K562 (cell line): ENCODE measurements at regions not wholly inside any gene's neighbourhood (a gene's known extent, or its start where the extent isn't known, plus 50 kb on each side); places are given as distances from the start of the nearest gene placed in this dataset.

Experiments
- ATAC-seq: fragments of 200-7000 bp; cut with Tn5 transposase; 3 replicates; pipeline ENCODE4 v1.9.1; 2020; ENCODE audit warnings: moderate library complexity
- BruUV-seq: library from RNA; stranded (reverse); fragments of 400-500 nt; replicated peaks from 2 replicates; lab custom pipeline; 2021; lab: Mats Ljungman, UMichigan
- CTCF ChIA-PET: fragments of 300-600 bp; formaldehyde crosslinking; extraction: SDS; loops from one replicate; lab custom pipeline; 2021; ENCODE audit warnings: low intra/inter-chr PET ratio; lab: Yijun Ruan, JAX
- POLR2A ChIA-PET: fragments of 300-600, 350-650 bp; sonication (Branson Sonifier 250); formaldehyde crosslinking; extraction: SDS; loops from one replicate; lab custom pipeline; 2021; ENCODE audit warnings: antibody characterized with exemption, inconsistent platforms; lab: Yijun Ruan, JAX
- DNase-seq, 4 experiments: peaks; one replicate each; pipeline versions ENCODE4 v3.0.0 to v3.0.0-alpha.2; 2011 to 2018; ENCODE audit warnings: low spot score in 3 of 4, mixed read lengths in 3 of 4; ENCODE audit errors: extremely low read depth in 1 of 4
- FAIRE-seq: peaks from 2 replicates; lab custom pipeline; 2011; peaks lifted over from hg19 to GRCh38; lab: Jason Lieb, UNC
- H2AFZ ChIP-seq: 2 replicates; pipeline ENCODE4 v1.6.0; 2011; ENCODE audit warnings: low read depth, low read length, control low read depth, inconsistent platforms
- H3K27ac ChIP-seq: fragments of 200-600 bp; 3 replicates; pipeline ENCODE4 v1.8.0; 2011; ENCODE audit warnings: low read depth, mild to moderate bottlenecking, control low read depth, inconsistent platforms, low read length, moderate library complexity, mixed read lengths; ENCODE audit errors: extremely low read depth
- H3K27me3 ChIP-seq, 2 experiments: fragments of 300-600 bp in 1 of 2; 2 replicates in 1 of 2; 3 replicates in 1 of 2; pipeline versions ENCODE4 v1.6.0 to v1.8.0; 2011; ENCODE audit warnings: inconsistent platforms in 2 of 2, low read length in 2 of 2, mild to moderate bottlenecking in 1 of 2, mixed read lengths in 1 of 2, moderate library complexity in 1 of 2; ENCODE audit not compliant: control insufficient read depth in 2 of 2, insufficient read depth in 2 of 2
- H3K36me3 ChIP-seq: fragments of 300-600 bp; 3 replicates; pipeline ENCODE4 v1.8.0; 2011; ENCODE audit warnings: mild to moderate bottlenecking, low read length, inconsistent platforms; ENCODE audit not compliant: control insufficient read depth, insufficient read depth
- H3K4me1 ChIP-seq, 2 experiments: fragments of 200-600 bp in 1 of 2; replicated peaks in 1 of 2; 2 replicates in 1 of 2; 3 replicates in 1 of 2; pipeline versions ENCODE4 v1.5.1 to v1.8.0; 2011; ENCODE audit warnings: inconsistent platforms in 2 of 2, low read length in 2 of 2, mild to moderate bottlenecking in 1 of 2, mixed read lengths in 1 of 2, moderate library complexity in 1 of 2; ENCODE audit not compliant: control insufficient read depth in 2 of 2, insufficient read depth in 2 of 2
- H3K4me2 ChIP-seq: 2 replicates; pipeline ENCODE4 v1.6.1; 2011; ENCODE audit warnings: low read length, control low read depth, inconsistent platforms, mixed read lengths; ENCODE audit not compliant: insufficient read depth
- H3K4me3 ChIP-seq: fragments of 200-600 bp; sonication (generic), shearing (Covaris generic); 2 replicates; pipeline ENCODE4 v1.5.1; 2016; ENCODE audit warnings: control low read depth, inconsistent platforms
- H3K79me2 ChIP-seq: fragments of 200-600 bp; 3 replicates; pipeline ENCODE4 v1.8.0; 2011; ENCODE audit warnings: low read length, inconsistent platforms; ENCODE audit not compliant: control insufficient read depth, insufficient read depth
- H3K9ac ChIP-seq, 2 experiments: 2 replicates each; pipeline versions ENCODE4 v1.6.0 to v1.6.1; 2011; ENCODE audit warnings: low read depth in 2 of 2, low read length in 2 of 2, control low read depth in 1 of 2, inconsistent platforms in 1 of 2, mild to moderate bottlenecking in 1 of 2, mixed read lengths in 1 of 2; ENCODE audit not compliant: insufficient read depth in 1 of 2
- H3K9me1 ChIP-seq: one replicate; pipeline ENCODE4 v1.6.0; 2011; ENCODE audit warnings: inconsistent platforms, mild to moderate bottlenecking, low read length, moderate library complexity; ENCODE audit not compliant: control insufficient read depth, insufficient read depth
- H3K9me3 ChIP-seq: replicated peaks from 2 replicates; pipeline ENCODE4 v1.5.1; 2011; ENCODE audit warnings: low read depth, low read length, inconsistent platforms; ENCODE audit not compliant: control insufficient read depth, insufficient read depth
- H4K20me1 ChIP-seq: replicated peaks from 2 replicates; pipeline ENCODE4 v1.6.1; 2011; ENCODE audit warnings: low read length, inconsistent platforms, mixed read lengths; ENCODE audit not compliant: control insufficient read depth, insufficient read depth
- CBFA2T2 ChIP-seq: fragments of 450-650 bp; conservative IDR thresholded peaks from 2 replicates; pipeline ENCODE4 v1.6.1; 2017; ENCODE audit warnings: mild to moderate bottlenecking
- CBFB ChIP-seq: sonication (generic); formaldehyde crosslinking; IDR thresholded peaks from 2 replicates; pipeline ENCODE4 v1.4.0; 2020; ENCODE audit warnings: mild to moderate bottlenecking, missing genetic modification reagents
- CUX1 ChIP-seq: fragments of 200-800 bp; sonication (Bioruptor generic); IDR thresholded peaks from 2 replicates; pipeline ENCODE4 v1.6.1; 2016; ENCODE audit warnings: missing genetic modification characterization, missing compliant biosample characterization
- ELK3 ChIP-seq: fragments of 450-650 bp; formaldehyde crosslinking; IDR thresholded peaks from 2 replicates; pipeline ENCODE4 v1.4.0; 2020; ENCODE audit warnings: mild to moderate bottlenecking
- FOXP4 ChIP-seq: sonication (generic); formaldehyde crosslinking; IDR thresholded peaks from 2 replicates; pipeline ENCODE4 v1.8.0; 2022; ENCODE audit warnings: mild to moderate bottlenecking, missing genetic modification reagents, borderline replicate concordance
- HMG20B ChIP-seq: fragments of 250-450 bp; sonication (Bioruptor Pico); IDR thresholded peaks from 2 replicates; pipeline ENCODE4 v1.5.0; 2021; ENCODE audit warnings: mild to moderate bottlenecking
- KAT8 ChIP-seq: fragments of 450-650 bp; IDR thresholded peaks from 2 replicates; pipeline ENCODE4 v1.6.1; 2016; ENCODE audit warnings: low read depth, mild to moderate bottlenecking
- PURB ChIP-seq: sonication (generic); formaldehyde crosslinking; IDR thresholded peaks from 2 replicates; pipeline ENCODE4 v1.9.0; 2021; ENCODE audit warnings: low read depth, mild to moderate bottlenecking, missing genetic modification reagents
- SAP30 ChIP-seq: fragments of 200-600 bp; sonication (generic); IDR thresholded peaks from 2 replicates; pipeline ENCODE4 v1.6.1; 2012; ENCODE audit warnings: borderline replicate concordance, low read depth, mild to moderate bottlenecking, moderate library complexity, low read length, control low read depth, inconsistent platforms; ENCODE audit not compliant: insufficient read depth, poor library complexity, severe bottlenecking
- SMAD4 ChIP-seq: fragments of 250-450 bp; sonication (Bioruptor Pico); conservative IDR thresholded peaks from 2 replicates; pipeline ENCODE4 v1.8.0; 2021; ENCODE audit warnings: inconsistent platforms, mild to moderate bottlenecking, moderate library complexity
- SNRNP70 ChIP-seq: fragments of 200-400 bp; formaldehyde crosslinking; optimal IDR thresholded peaks from 2 replicates; pipeline ENCODE3; 2017; ENCODE audit warnings: low read depth, low read length
- U2AF2 ChIP-seq: fragments of 200-400 bp; formaldehyde crosslinking; optimal IDR thresholded peaks from 2 replicates; pipeline ENCODE3; 2017; ENCODE audit warnings: low read depth, mild to moderate bottlenecking, low read length
- ZFP36 ChIP-seq: fragments of 150-350 bp; IDR thresholded peaks from 2 replicates; pipeline ENCODE4 v1.6.1; 2018; ENCODE audit warnings: low read length, low read depth; ENCODE audit not compliant: partially characterized antibody
- ZNF280A ChIP-seq: fragments of 450-650 bp; IDR thresholded peaks from 2 replicates; pipeline ENCODE4 v1.6.1; 2018; ENCODE audit warnings: mild to moderate bottlenecking, low read depth; ENCODE audit not compliant: partially characterized antibody
- WGBS: fragments of 100-300 bp; shearing (Covaris generic); methylation state at CpG from one replicate; pipeline ENCODE4 v1.1.6; 2016; ENCODE audit warnings: low coverage, mixed read lengths; ENCODE audit not compliant: insufficient coverage; ENCODE audit errors: missing lambda C conversion rate; 5-methylcytosine and 5-hydroxymethylcytosine counted together
- in situ Hi-C: fragments of 300-500 bp; cut with MboI; formaldehyde crosslinking; loops from 4 replicates; pipeline ENCODE4 v1.15.0; 2018; ENCODE audit warnings: inconsistent platforms, mixed read lengths
- intact Hi-C: fragments of 100-400 bp; cut with micrococcal nuclease; formaldehyde crosslinking; loops from 2 replicates; pipeline ENCODE4 v1.14.2; 2022

GRCh38 chr7:88661921-88662320 is 97.6 kb upstream of the ZNF804B start:
- Histone ChIP-seq H2AFZ (no peak overlapping the region), H3K79me2 (no peaks in the 10 kb centered on the region), H3K27ac (no peak overlapping the region), H3K4me2 (no peak overlapping the region), H3K9me1 (no peaks in the 10 kb centered on the region), H3K9me3 (no peaks in the 10 kb centered on the region), H3K9ac (no peak overlapping the region), H3K4me1 (no peaks in the 10 kb centered on the region; a peak in 1 of 5 replicates), H3K36me3 (no peaks in the 10 kb centered on the region), H3K4me3 (no peak overlapping the region), H4K20me1 (no peaks in the 10 kb centered on the region), H3K27me3 (no peaks in the 10 kb centered on the region)
- ChIA-PET CTCF (no interaction called here), POLR2A (no interaction called here)
- 57% methylated on average over 3 of the region's 3 CpGs for WGBS
- no TSS peak for BruUV-seq
- ATAC-seq (no peak), FAIRE-seq (no peak), DNase-seq (no peak)
- in situ Hi-C loops (no loop called here), intact Hi-C loops (no loop called here)
- TF ChIP-seq CBFB (CRISPR knock-in tag) (no peak), SAP30 (no peak), ZFP36 (no peak), HMG20B (no peak), SNRNP70 (no peak), PURB (CRISPR knock-in tag) (no peak), CBFA2T2 (no peak), FOXP4 (CRISPR knock-in tag) (no peak), SMAD4 (CRISPR knock-in tag) (no peak), ZNF280A (no peak), ELK3 (no peak), CUX1 (CRISPR knock-in tag) (no peak), KAT8 (no peak), U2AF2 (no peak)
